Stomach smooth muscle (tissue), 2 donors: ENCODE measurements at regions not wholly inside any gene's neighbourhood (a gene's known extent, or its start where the extent isn't known, plus 50 kb on each side); places are given as distances from the start of the nearest gene placed in this dataset.
A peak's percentile ranks its signal among the peaks of the same experiment; 100 is the strongest.

Experiments
- H3K27ac ChIP-seq: one replicate; pipeline ENCODE4 v1.7.0; 2013; ENCODE audit warnings: mild to moderate bottlenecking, low read length, inconsistent platforms
- H3K27me3 ChIP-seq, 2 donors: one replicate each; pipeline ENCODE4 v1.7.0; 2013; ENCODE audit warnings: low read length in 2 of 2; ENCODE audit not compliant: insufficient read depth in 2 of 2, control insufficient read depth in 1 of 2
- H3K36me3 ChIP-seq, 2 donors: one replicate each; pipeline ENCODE4 v1.7.0; 2013; ENCODE audit warnings: low read length in 2 of 2; ENCODE audit not compliant: control insufficient read depth in 2 of 2, insufficient read depth in 2 of 2
- H3K4me1 ChIP-seq: one replicate; pipeline ENCODE4 v1.7.0; 2013; ENCODE audit warnings: low read length; ENCODE audit not compliant: control insufficient read depth, insufficient read depth
- H3K4me3 ChIP-seq, 2 donors: one replicate each; pipeline ENCODE4 v1.7.0; 2013; ENCODE audit warnings: low read length in 2 of 2
- H3K9ac ChIP-seq, 2 donors: one replicate each; pipeline ENCODE4 v1.7.0; 2013; ENCODE audit warnings: low read length in 2 of 2, mild to moderate bottlenecking in 1 of 2
- H3K9me3 ChIP-seq, 2 donors: one replicate each; pipeline ENCODE4 v1.7.0; 2013; ENCODE audit warnings: low read length in 2 of 2; ENCODE audit not compliant: control insufficient read depth in 2 of 2
- donor health status: healthy.
- donor health status: Pancreatic carcinoma.

DNA sequence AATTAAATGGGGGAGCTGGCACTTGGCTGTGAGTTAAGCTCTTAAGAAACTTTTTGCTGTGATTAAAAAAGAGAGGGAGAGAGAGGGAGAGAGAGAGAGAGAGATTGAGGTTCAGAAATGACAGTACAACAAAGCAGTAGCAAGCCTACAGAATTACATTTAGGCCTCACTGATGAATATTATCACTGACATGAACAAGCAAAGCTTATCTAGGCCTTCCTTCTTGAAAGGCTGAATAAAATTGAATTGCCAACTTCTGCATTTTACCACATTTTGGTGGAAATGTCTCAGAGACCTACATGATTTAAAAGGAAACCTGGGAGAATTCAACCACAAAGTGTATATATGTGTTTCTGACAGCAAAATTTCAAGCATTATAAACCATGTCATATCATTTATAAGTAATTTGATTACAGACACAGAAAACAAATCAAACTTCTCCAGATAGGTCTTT lies 530.8 kb downstream of the SOX2 start:
- Histone ChIP-seq H3K9me3 (no peaks in the 10 kb centered on the region), H3K27me3 (peaks cover 0 to 3% of the 10 kb centered on the region in 2 donors), H3K27ac (peak overlapping the region; percentile 50), H3K4me1 (peaks cover 11% of the 10 kb centered on the region), H3K4me3 (no peak overlapping the region), H3K36me3 (no peaks in the 10 kb centered on the region), H3K9ac (peak overlapping the region in 1 of 2 donors; percentile 48)

DNA sequence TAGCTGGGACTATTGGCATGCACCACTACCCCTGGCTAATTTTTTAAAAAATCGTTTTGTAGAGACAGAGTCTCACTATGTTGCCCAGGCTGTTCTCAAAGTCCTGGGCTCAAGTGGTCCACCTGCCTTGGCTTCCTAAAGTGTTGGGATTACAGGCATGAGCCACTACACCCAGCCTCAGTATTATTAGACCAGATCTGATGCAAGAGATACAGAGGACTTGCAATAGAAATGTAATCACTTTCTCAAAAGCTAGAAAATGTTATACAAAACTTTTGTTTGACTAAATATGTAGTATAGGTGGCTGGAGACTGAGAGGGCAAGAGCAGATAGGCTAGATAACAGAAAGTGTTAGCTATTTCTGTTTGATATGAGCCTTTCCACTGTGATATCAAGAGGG lies 531.9 kb downstream of the SOX2 start:
- H3K27me3 ChIP-seq, result peaks cover 0 to 3% of the 10 kb centered on the region in 2 donors
- no peak overlapping the region for H3K9ac ChIP-seq
- no peaks in the 10 kb centered on the region for H3K9me3 ChIP-seq
- H3K4me1 ChIP-seq, result peaks cover 11% of the 10 kb centered on the region
- H3K4me3 ChIP-seq, result no peak overlapping the region
- H3K36me3 ChIP-seq, result no peaks in the 10 kb centered on the region
- H3K27ac ChIP-seq, result no peak overlapping the region

DNA sequence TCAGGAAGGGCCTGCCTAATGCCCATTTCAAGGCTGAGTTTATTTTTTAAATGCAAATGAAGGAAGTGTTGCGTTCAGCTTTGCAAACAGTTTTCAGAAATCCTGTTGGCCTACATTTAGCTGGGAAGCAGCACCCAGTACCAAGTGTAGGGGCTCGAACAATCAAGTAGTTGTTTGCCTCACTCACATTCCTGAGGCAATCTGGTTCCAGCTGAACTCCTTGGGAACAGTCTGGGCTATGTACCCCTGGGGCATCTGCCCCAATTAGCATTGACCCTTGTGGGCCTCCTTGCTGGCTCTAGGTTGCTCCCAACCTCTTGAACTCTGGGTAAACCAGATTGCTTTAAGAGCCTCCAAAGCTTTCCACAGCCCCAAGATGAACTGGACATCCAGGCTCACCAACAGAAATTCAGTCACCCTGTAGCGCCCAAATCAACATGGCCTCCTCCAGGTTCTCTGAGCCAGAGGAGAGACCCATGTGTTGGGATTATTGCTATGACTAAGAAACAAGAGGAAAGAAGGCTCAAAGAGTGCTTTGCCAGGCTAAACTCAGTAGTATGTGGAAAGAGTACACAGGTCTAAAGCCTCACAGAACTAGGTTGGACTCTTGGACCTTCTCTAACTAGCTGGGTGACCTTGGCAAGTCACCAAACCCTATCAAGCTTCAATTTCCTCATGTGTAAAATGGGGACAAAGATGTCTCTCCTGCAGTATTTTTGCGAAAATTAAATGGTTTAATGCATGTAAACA lies 532.7 kb downstream of the SOX2 start:
- Histone ChIP-seq H3K9ac (no peak overlapping the region), H3K27me3 (peaks cover 0 to 3% of the 10 kb centered on the region in 2 donors), H3K4me1 (peaks cover 11% of the 10 kb centered on the region), H3K36me3 (no peaks in the 10 kb centered on the region), H3K4me3 (no peak overlapping the region), H3K27ac (no peak overlapping the region), H3K9me3 (no peaks in the 10 kb centered on the region)

GRCh38 chr3:182245059-182245458 lies 533.3 kb downstream of the SOX2 start:
- H3K27me3 ChIP-seq, result peaks cover 0 to 3% of the 10 kb centered on the region in 2 donors
- peaks cover 11% of the 10 kb centered on the region for H3K4me1 ChIP-seq
- no peak overlapping the region for H3K9ac ChIP-seq
- no peak overlapping the region for H3K27ac ChIP-seq
- H3K9me3 ChIP-seq, result no peaks in the 10 kb centered on the region
- H3K36me3 ChIP-seq, result no peaks in the 10 kb centered on the region
- H3K4me3 ChIP-seq, result no peak overlapping the region

DNA sequence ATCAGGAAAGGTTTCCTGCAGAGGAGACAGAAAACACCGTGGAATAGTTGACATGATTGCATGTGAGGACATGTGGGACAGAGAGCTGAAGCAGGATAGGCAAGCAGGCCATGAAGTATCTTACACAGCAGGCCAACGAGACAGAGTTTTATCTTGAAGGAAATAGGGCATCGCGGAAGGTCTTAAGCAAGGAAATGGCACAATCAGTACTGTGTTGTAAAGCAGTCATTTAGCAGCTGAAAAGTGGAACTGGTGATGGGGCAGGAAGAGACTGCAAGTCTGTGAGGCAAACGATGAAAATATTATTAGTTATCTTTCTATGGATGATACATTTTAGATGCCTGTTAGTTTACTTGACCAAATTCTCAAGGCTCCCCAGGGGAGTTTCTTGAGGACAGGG lies 535.1 kb downstream of the SOX2 start:
- no peak overlapping the region for H3K27ac ChIP-seq
- no peak overlapping the region for H3K4me3 ChIP-seq
- H3K36me3 ChIP-seq, result no peaks in the 10 kb centered on the region
- peaks cover 7% of the 10 kb centered on the region for H3K4me1 ChIP-seq
- peaks cover 0 to 3% of the 10 kb centered on the region in 2 donors for H3K27me3 ChIP-seq
- H3K9ac ChIP-seq, result no peak overlapping the region
- no peaks in the 10 kb centered on the region for H3K9me3 ChIP-seq

DNA sequence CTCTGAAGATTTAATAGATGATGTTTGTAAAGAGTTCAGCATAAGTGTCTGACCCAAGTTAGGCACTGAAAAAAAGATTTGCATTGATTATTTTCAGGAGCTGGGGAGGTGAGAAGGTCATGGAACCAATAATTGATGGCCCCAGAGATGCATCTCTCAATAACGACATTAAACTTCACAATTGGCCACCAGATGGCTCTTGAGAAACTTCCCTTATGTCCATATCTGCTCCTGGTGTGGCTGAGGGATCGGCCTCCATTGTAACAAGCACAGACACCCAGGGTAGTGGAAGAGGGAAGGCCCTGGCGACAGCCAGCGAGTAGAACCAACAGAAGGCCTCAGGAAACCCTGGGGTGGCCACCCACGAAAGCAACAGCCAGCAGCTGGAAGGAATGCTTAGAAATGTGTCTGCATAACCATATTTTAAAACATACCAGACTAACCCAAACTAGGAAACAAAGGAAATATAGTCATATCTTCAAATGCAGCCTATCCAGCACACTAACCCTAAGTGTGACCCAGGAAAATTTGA lies 536.7 kb downstream of the SOX2 start:
- no peak overlapping the region for H3K27ac ChIP-seq
- H3K4me3 ChIP-seq, result no peak overlapping the region
- H3K9ac ChIP-seq, result no peak overlapping the region
- H3K9me3 ChIP-seq, result no peaks in the 10 kb centered on the region
- H3K36me3 ChIP-seq, result no peaks in the 10 kb centered on the region
- H3K27me3 ChIP-seq, result peaks cover 0 to 3% of the 10 kb centered on the region in 2 donors
- H3K4me1 ChIP-seq, result no peaks in the 10 kb centered on the region

GRCh38 chr3:182252802-182253201 lies 540.5 kb upstream of the ATP11B start:
- Histone ChIP-seq H3K27ac (no peak overlapping the region), H3K36me3 (no peaks in the 10 kb centered on the region), H3K9me3 (no peaks in the 10 kb centered on the region), H3K4me3 (no peak overlapping the region), H3K9ac (no peak overlapping the region), H3K27me3 (no peaks in the 10 kb centered on the region), H3K4me1 (no peaks in the 10 kb centered on the region)

- H3K9ac ChIP-seq, result no peak overlapping the region
- no peaks in the 10 kb centered on the region for H3K9me3 ChIP-seq
- H3K36me3 ChIP-seq, result no peaks in the 10 kb centered on the region
- peaks cover 2 to 9% of the 10 kb centered on the region in 2 donors for H3K27me3 ChIP-seq
- no peak overlapping the region for H3K27ac ChIP-seq
- H3K4me1 ChIP-seq, result no peaks in the 10 kb centered on the region
- no peak overlapping the region for H3K4me3 ChIP-seq
Measured at GRCh38 chr3:182255158-182255557, 538.1 kb upstream of the ATP11B start.

DNA sequence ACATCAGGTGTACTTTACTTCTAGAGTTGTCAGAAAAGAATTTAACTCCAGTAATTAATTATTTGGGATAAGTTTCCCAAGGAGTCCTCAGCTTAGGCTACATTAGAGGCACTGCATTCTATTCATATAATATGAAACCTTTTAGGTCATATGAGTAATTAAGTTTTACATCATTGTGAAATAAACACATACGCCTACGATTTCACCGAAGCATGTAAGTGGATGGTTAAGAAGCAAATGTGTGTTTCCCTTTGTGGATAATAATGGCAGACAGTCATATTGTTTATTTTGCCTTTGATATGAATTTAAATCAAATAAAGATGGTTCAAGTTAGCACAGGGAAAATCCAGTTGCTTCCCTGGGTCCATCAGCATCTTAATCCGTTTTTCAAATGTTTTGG lies 535.9 kb upstream of the ATP11B start:
- Histone ChIP-seq H3K9me3 (no peaks in the 10 kb centered on the region), H3K27ac (no peak overlapping the region), H3K36me3 (no peaks in the 10 kb centered on the region), H3K4me3 (no peak overlapping the region), H3K4me1 (no peaks in the 10 kb centered on the region), H3K9ac (no peak overlapping the region), H3K27me3 (peaks cover 2 to 17% of the 10 kb centered on the region in 2 donors)

DNA sequence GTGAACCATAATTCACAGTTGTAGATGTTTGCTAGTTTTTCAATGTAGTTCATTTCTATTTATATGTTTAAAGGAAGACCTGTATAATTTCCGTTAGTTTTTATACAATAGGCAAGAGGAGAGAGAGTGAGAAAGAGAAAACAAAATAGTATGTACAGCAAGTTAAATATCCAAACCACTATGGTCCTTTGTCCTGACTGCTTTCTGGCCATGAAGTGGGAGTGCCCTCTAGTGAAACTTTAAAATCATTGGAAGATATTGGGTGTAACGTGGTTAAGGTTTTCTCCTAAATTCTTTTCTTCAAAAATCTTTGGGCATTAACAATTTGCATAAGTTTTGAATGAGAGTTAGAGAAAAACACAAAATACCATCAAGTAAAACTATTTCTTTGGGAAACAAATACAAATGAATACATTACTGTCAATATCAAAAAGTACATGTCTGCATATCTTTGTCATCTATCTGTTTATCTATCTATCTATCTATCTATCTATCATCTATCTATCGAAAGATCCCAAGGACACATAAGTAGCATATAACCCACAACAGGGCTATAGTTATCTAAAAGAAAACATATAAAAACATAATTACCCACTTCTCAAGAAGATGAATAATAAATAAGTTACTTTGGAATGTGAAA lies 534.6 kb upstream of the ATP11B start:
- Histone ChIP-seq H3K9me3 (no peaks in the 10 kb centered on the region), H3K4me1 (no peaks in the 10 kb centered on the region), H3K36me3 (no peaks in the 10 kb centered on the region), H3K27ac (no peak overlapping the region), H3K9ac (no peak overlapping the region), H3K4me3 (no peak overlapping the region), H3K27me3 (peaks cover 2 to 17% of the 10 kb centered on the region in 2 donors)

GRCh38 chr3:182259579-182259978 lies 533.7 kb upstream of the ATP11B start:
- H3K4me3 ChIP-seq, result no peak overlapping the region
- H3K9ac ChIP-seq, result no peak overlapping the region
- no peaks in the 10 kb centered on the region for H3K9me3 ChIP-seq
- no peak overlapping the region for H3K27ac ChIP-seq
- H3K36me3 ChIP-seq, result no peaks in the 10 kb centered on the region
- H3K27me3 ChIP-seq, result peaks cover 2 to 17% of the 10 kb centered on the region in 2 donors
- H3K4me1 ChIP-seq, result no peaks in the 10 kb centered on the region
